MG63 (cell line): ENCODE measurements at regions not wholly inside any gene's neighbourhood (a gene's known extent, or its start where the extent isn't known, plus 50 kb on each side); places are given as distances from the start of the nearest gene placed in this dataset.

ENCODE experiments used
- DNase-seq: peaks from one replicate; pipeline ENCODE4 v3.0.0-alpha.2; 2020
- H3K27me3 ChIP-seq: fragments of 250-450 bp; sonication (Bioruptor Pico); 2 replicates; pipeline ENCODE4 v1.5.1; 2020; ENCODE audit warnings: mild to moderate bottlenecking, moderate library complexity
- H3K36me3 ChIP-seq: fragments of 250-450 bp; sonication (Bioruptor Pico); 2 replicates; pipeline ENCODE4 v1.5.1; 2020; ENCODE audit warnings: mild to moderate bottlenecking, moderate library complexity
- H3K4me3 ChIP-seq: fragments of 250-450 bp; sonication (Bioruptor Pico); 2 replicates; pipeline ENCODE4 v1.5.1; 2020; ENCODE audit warnings: mild to moderate bottlenecking, moderate library complexity
- H3K9me3 ChIP-seq: fragments of 250-450 bp; sonication (Bioruptor Pico); 2 replicates; pipeline ENCODE4 v1.5.1; 2020; ENCODE audit warnings: mild to moderate bottlenecking, moderate library complexity

GRCh38 chr5:169354263-169354662 is 53.3 kb upstream of the SLIT3 start:
- Histone ChIP-seq H3K36me3 (no peaks in the 10 kb centered on the region), H3K4me3 (no peak overlapping the region), H3K9me3 (no peaks in the 10 kb centered on the region), H3K27me3 (no peaks in the 10 kb centered on the region)
- no peak for DNase-seq

- Histone ChIP-seq H3K36me3 (no peaks in the 10 kb centered on the region), H3K9me3 (no peaks in the 10 kb centered on the region), H3K4me3 (no peak overlapping the region), H3K27me3 (no peaks in the 10 kb centered on the region)
- no peak for DNase-seq
Observed at GRCh38 chr5:169352901-169353300, 52.0 kb upstream of the SLIT3 start.

GRCh38 chr5:169351721-169352120 is 50.8 kb upstream of the SLIT3 start:
- peak; percentile 50 for DNase-seq
- H3K4me3 ChIP-seq = no peak overlapping the region
- H3K9me3 ChIP-seq = peaks cover 3% of the 10 kb centered on the region; the same call in 1 of the 2 replicates
- H3K27me3 ChIP-seq = no peaks in the 10 kb centered on the region
- H3K36me3 ChIP-seq = no peaks in the 10 kb centered on the region

- Histone ChIP-seq H3K36me3 (no peaks in the 10 kb centered on the region), H3K4me3 (no peak overlapping the region), H3K27me3 (no peaks in the 10 kb centered on the region), H3K9me3 (peaks cover 3% of the 10 kb centered on the region; the same call in 1 of the 2 replicates)
- peak; percentile 100 for DNase-seq
Observed at GRCh38 chr5:169350759-169351240, 49.9 kb upstream of the SLIT3 start.
